Lung (tissue), 11 donors: ENCODE measurements at regions not wholly inside any gene's neighbourhood (a gene's known extent, or its start where the extent isn't known, plus 50 kb on each side); places are given as distances from the start of the nearest gene placed in this dataset.

Experiments used
- ATAC-seq: fragments of 200-7000 bp; cut with Tn5 transposase; one replicate; pipeline ENCODE4 v1.9.1; 2020; ENCODE audit warnings: moderate number of reproducible peaks; ENCODE audit not compliant: insufficient read depth, low FRiP score
- DNase-seq, 3 donors: peaks; one replicate each; pipeline ENCODE4 v3.0.0-alpha.2; 2013 to 2017
- H3K27ac ChIP-seq, 2 donors: one replicate each; pipeline ENCODE4 v1.5.1; 2013; ENCODE audit warnings: mild to moderate bottlenecking in 2 of 2, moderate library complexity in 2 of 2, control low read depth in 1 of 2, inconsistent platforms in 1 of 2, low read depth in 1 of 2, low read length in 1 of 2
- H3K27me3 ChIP-seq, 3 donors: one replicate each; pipeline ENCODE4 v1.5.1; 2013; ENCODE audit warnings: low read length in 2 of 3; ENCODE audit not compliant: control insufficient read depth in 3 of 3, insufficient read depth in 3 of 3
- H3K36me3 ChIP-seq, 4 donors: one replicate each; pipeline ENCODE4 v1.5.1; 2013; ENCODE audit warnings: low read length in 4 of 4, mild to moderate bottlenecking in 1 of 4, moderate library complexity in 1 of 4; ENCODE audit not compliant: control insufficient read depth in 4 of 4, insufficient read depth in 4 of 4
- H3K4me1 ChIP-seq, 5 donors: one replicate each; pipeline ENCODE4 v1.5.1; 2013; ENCODE audit warnings: low read length in 5 of 5, mild to moderate bottlenecking in 2 of 5, moderate library complexity in 1 of 5; ENCODE audit not compliant: control insufficient read depth in 5 of 5, insufficient read depth in 5 of 5
- H3K4me3 ChIP-seq: one replicate; pipeline ENCODE4 v1.5.1; 2013; ENCODE audit warnings: mild to moderate bottlenecking, control low read depth, moderate library complexity
- H3K9ac ChIP-seq, 2 donors: one replicate each; pipeline ENCODE4 v1.5.1; 2013; ENCODE audit warnings: low read length in 2 of 2, control low read depth in 1 of 2; ENCODE audit not compliant: insufficient read depth in 1 of 2
- H3K9me3 ChIP-seq, 4 donors: one replicate each; pipeline ENCODE4 v1.5.1; 2013; ENCODE audit warnings: low read length in 3 of 4, mild to moderate bottlenecking in 1 of 4, moderate library complexity in 1 of 4; ENCODE audit not compliant: control insufficient read depth in 4 of 4, insufficient read depth in 3 of 4
- WGBS, 2 donors: extraction: QIAGEN DNeasy Blood & Tissue Kit; methylation state at CpG; one replicate each; pipeline ENCODE4 v1.1.7; 2013; 5-methylcytosine and 5-hydroxymethylcytosine counted together
- TF ChIP-seq, protein P1 (sequence below): IDR thresholded peaks from 2 replicates; pipeline ENCODE4 v1.5.1; 2012; ENCODE audit warnings: mild to moderate bottlenecking; ENCODE audit errors: control extremely low read depth, extremely low read depth
- donor health status: control.
- donor health status: control.
- donor health status: Bipolar disorder and iron deficiency.
- donor health status: healthy.
- donor health status: DM: yes; HTN: yes; CAD: no.

DNA sequence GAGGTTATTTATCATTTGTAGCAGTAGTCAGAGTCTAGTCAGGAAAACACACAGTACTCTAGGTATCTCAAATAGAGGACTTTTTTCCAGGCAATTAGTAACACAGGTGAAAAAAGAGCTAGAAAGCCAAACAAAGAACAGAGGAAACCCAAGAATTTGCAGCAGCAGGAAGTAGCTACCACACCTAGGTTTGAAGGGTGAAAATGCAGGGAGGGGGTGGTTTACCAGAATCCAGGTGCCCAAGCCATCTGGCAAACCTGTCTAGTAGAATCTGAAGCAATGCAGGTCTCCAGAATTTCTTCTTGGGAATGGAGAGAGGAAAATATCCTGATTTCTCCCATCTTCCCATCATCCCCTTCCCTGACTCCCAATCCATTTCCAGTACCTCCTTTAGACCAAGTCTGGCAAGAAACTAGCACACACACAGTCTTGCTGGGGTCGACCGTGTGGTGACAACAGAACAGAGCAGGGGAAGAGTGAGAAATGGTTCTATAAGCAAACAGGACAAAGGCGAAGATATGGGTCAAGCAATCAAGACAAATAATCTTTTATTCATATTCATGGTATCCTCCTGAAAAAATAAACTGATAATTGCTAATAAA is 231.9 kb upstream of the MMADHC start:
- peaks cover 0 to 17% (median 0%) of the 10 kb centered on the region in 5 donors for H3K4me1 ChIP-seq
- H3K27me3 ChIP-seq, result no peaks in the 10 kb centered on the region
- 60 to 72% methylated on average over 3 of the region's 3 CpGs for WGBS, 2 donors
- ATAC-seq, result no peak
- H3K9ac ChIP-seq, result no peak overlapping the region
- DNase-seq, result no peak
- TF ChIP-seq, protein P1, sequence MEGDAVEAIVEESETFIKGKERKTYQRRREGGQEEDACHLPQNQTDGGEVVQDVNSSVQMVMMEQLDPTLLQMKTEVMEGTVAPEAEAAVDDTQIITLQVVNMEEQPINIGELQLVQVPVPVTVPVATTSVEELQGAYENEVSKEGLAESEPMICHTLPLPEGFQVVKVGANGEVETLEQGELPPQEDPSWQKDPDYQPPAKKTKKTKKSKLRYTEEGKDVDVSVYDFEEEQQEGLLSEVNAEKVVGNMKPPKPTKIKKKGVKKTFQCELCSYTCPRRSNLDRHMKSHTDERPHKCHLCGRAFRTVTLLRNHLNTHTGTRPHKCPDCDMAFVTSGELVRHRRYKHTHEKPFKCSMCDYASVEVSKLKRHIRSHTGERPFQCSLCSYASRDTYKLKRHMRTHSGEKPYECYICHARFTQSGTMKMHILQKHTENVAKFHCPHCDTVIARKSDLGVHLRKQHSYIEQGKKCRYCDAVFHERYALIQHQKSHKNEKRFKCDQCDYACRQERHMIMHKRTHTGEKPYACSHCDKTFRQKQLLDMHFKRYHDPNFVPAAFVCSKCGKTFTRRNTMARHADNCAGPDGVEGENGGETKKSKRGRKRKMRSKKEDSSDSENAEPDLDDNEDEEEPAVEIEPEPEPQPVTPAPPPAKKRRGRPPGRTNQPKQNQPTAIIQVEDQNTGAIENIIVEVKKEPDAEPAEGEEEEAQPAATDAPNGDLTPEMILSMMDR, result no peak
- no peak overlapping the region for H3K27ac ChIP-seq
- no peaks in the 10 kb centered on the region for H3K9me3 ChIP-seq
- H3K4me3 ChIP-seq, result no peak overlapping the region
- no peaks in the 10 kb centered on the region for H3K36me3 ChIP-seq

DNA sequence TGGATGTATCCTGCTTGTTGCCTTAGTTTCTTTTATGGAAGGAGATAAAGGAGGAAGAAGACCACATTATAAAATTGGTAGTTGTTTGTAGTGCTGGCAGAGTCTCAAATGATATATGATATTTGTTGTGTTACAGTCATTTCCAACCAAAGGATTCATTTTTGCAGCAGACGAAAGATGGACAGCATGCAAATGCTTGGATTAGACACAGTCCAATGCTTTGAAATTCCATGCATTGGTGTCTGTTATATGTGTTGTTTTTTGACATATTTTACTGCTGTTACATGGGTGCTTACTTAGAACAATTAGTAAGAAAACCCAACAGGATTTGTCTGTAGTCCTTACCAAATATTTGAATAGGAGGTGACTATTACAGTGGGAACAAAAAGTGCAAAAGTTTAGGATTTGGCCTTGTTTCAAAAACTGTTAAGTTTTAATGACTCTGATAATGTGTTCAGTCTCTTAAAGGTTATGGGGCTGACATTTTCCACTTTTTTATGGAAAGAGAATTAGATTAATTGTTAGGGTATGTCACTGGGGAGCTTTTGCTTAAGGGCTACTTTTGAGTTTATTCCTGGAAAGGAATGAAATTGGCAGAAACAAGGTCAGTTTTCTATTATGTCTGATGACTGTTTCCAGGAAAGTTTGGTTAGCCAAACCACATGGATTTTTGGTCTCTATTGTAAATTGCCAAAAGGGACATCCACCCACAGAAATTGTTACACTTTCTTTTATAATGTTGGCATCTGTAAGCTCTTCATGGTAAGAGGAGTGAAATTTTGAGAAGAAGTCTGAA is 229.4 kb upstream of the MMADHC start:
- H3K27ac ChIP-seq, result no peak overlapping the region
- no peak overlapping the region for H3K4me3 ChIP-seq
- no peaks in the 10 kb centered on the region for H3K27me3 ChIP-seq
- no peak overlapping the region for H3K9ac ChIP-seq
- TF ChIP-seq, protein P1, result no peak
- no peaks in the 10 kb centered on the region for H3K36me3 ChIP-seq
- H3K9me3 ChIP-seq, result no peaks in the 10 kb centered on the region
- WGBS, 2 donors, result 91 to 97% methylated on average over 1 of the region's 1 CpG
- ATAC-seq (no peak), DNase-seq (no peak)
- peaks cover 0 to 16% (median 0%) of the 10 kb centered on the region in 5 donors for H3K4me1 ChIP-seq

DNA sequence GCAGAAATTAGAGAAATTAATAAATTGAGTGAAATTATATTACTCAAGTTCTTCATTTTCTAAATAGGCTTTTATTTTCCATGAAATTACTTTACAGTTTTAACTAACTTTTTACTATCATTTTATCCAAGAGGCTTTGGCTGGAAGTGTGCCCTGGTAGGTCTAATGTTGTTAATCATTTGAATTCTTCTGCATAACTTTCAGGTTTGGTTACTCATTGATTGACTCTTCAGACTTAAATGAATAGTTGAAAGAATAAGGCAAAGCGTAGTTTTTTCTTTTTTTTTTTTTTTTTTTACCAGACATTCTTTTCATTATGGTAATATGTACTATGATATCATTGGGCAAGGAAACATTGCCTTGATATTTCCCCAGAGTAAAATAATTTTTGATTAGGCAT is 228.4 kb upstream of the MMADHC start:
- no peak for DNase-seq
- H3K4me3 ChIP-seq, result no peak overlapping the region
- no peak overlapping the region for H3K27ac ChIP-seq
- H3K36me3 ChIP-seq, result no peaks in the 10 kb centered on the region
- WGBS, 2 donors, result 93 to 94% methylated on average over 1 of the region's 1 CpG
- peaks cover 0 to 16% (median 0%) of the 10 kb centered on the region in 5 donors for H3K4me1 ChIP-seq
- no peaks in the 10 kb centered on the region for H3K27me3 ChIP-seq
- TF ChIP-seq, protein P1, result no peak
- no peak overlapping the region for H3K9ac ChIP-seq
- H3K9me3 ChIP-seq, result no peaks in the 10 kb centered on the region
- ATAC-seq, result no peak
